HG02981 (cell line): ENCODE measurements at regions not wholly inside any gene's neighbourhood (a gene's known extent, or its start where the extent isn't known, plus 50 kb on each side); places are given as distances from the start of the nearest gene placed in this dataset.
"Not testable (repeated sequence)": the region's sequence is repeated elsewhere in the genome, so short reads cannot be mapped to it uniquely, and the experiment has no call there.

Source experiments
- ATAC-seq: cut with Tn5 transposase; IDR thresholded peaks from one replicate; pipeline ENCODE4 v1.9.1; 2021; ENCODE audit warnings: mild to moderate bottlenecking, moderate library complexity; ENCODE audit not compliant: unreplicated experiment

- no peak for ATAC-seq
Observed at GRCh38 chr3:150135287-150135721, 164.6 kb upstream of the PFN2 start.

GRCh38 chr3:150133293-150133692 is 162.6 kb upstream of the PFN2 start:
- ATAC-seq = no peak

GRCh38 chr3:150132101-150132749 is 161.5 kb upstream of the PFN2 start:
- ATAC-seq = no peak

- no peak for ATAC-seq
Observed at GRCh38 chr3:150131663-150132062, 161.0 kb upstream of the PFN2 start.

- ATAC-seq = no peak
Observed at GRCh38 chr3:150130404-150131100, 159.9 kb upstream of the PFN2 start.

GRCh38 chr3:150129166-150129565 is 158.5 kb upstream of the PFN2 start:
- ATAC-seq = no peak

GRCh38 chr3:150128126-150128525 is 157.4 kb upstream of the PFN2 start:
- ATAC-seq = no peak

GRCh38 chr3:150127011-150127490 is 156.4 kb upstream of the PFN2 start:
- no peak for ATAC-seq

- no peak for ATAC-seq
Observed at GRCh38 chr3:150124142-150124541, 153.4 kb upstream of the PFN2 start.

- not testable (repeated sequence) for ATAC-seq
Observed at GRCh38 chr3:150123249-150123648, 152.6 kb upstream of the PFN2 start.

- ATAC-seq = no peak
Observed at GRCh38 chr3:150118219-150118618, 147.5 kb upstream of the PFN2 start.

GRCh38 chr3:150117076-150117475 is 146.4 kb upstream of the PFN2 start:
- no peak for ATAC-seq

- no peak for ATAC-seq
Observed at GRCh38 chr3:150116196-150116595, 145.5 kb upstream of the PFN2 start.

- peak; percentile 87 for ATAC-seq
Observed at GRCh38 chr3:150114873-150115540, 144.3 kb upstream of the PFN2 start.

GRCh38 chr3:150114273-150114672 is 143.6 kb upstream of the PFN2 start:
- no peak for ATAC-seq

- no peak for ATAC-seq
Observed at GRCh38 chr3:150110097-150110496, 139.4 kb upstream of the PFN2 start.

GRCh38 chr3:150107429-150108175 is 136.9 kb upstream of the PFN2 start:
- no peak for ATAC-seq

- no peak for ATAC-seq
Observed at GRCh38 chr3:150106740-150107428, 136.2 kb upstream of the PFN2 start.

GRCh38 chr3:150105886-150106612 is 135.4 kb upstream of the PFN2 start:
- no peak for ATAC-seq

- ATAC-seq = no peak
Observed at GRCh38 chr3:150105025-150105424, 134.3 kb upstream of the PFN2 start.
